ENCODE measurements at regions not wholly inside any gene's neighbourhood (a gene's known extent, or its start where the extent isn't known, plus 50 kb on each side); places are given as distances from the start of the nearest gene placed in this dataset.

- TF ChIP-seq NONO (IDR thresholded peaks at IDR 0.05) = no peak
- peak; percentile 57 for TF ChIP-seq NONO (CRISPR knock-in tag; conservative IDR thresholded peaks at IDR 0.05)
- no peak for TF ChIP-seq AHDC1 (CRISPR knock-in tag; IDR thresholded peaks at IDR 0.05; ENCODE audit: borderline replicate concordance)
- peak; percentile 71; the same call in 1 of the 2 replicates for TF ChIP-seq ZNF430 (CRISPR knock-in tag; IDR thresholded peaks at IDR 0.05)
- TF ChIP-seq IKZF1 (IDR thresholded peaks at IDR 0.05) = no peak
Measured at GRCh38 chr6:27838058-27838944, 73.9 kb downstream of the OR2B2 start (continued).

GRCh38 chr6:27837625-27838057, 74.6 kb downstream of the OR2B2 start:
- no TSS peak for BruUV-seq (replicated peaks)
- ChIA-PET POLR2A (interaction anchor here (0.5 to 6.7 kb wide), 40 partner anchors 9 to 1811 kb away, joined by 3 to 323 read pairs (median 7); partner anchors contain the start of genes TRIM27, ZKSCAN8, ZNF184 and ZSCAN31), CTCF (ENCODE audit: low intra/inter-chr PET ratio, low total read pairs) (no interaction called here)
- DNase-seq (ENCODE audit: low spot score) = no peak
- Histone ChIP-seq H2AFZ (ENCODE audit: low read length) (no peak overlapping the region), H4K20me1 (ENCODE audit: insufficient read depth, low read length) (no peaks in the 10 kb centered on the region), H3K36me3 (replicated peaks in 1 of 2; ENCODE audit: control insufficient read depth in 1 of 2, insufficient read depth in 2 of 2, low read length in 2 of 2) (peaks cover 0 to 2% of the 10 kb centered on the region in 2 experiments; a peak in 1 of 5 replicates), H3K4me2 (ENCODE audit: low read depth, low read length) (peak overlapping the region; percentile 100), H3K27me3 (ENCODE audit: control insufficient read depth in 1 of 2, insufficient read depth in 2 of 2, low read length in 2 of 2) (no peaks in the 10 kb centered on the region; a peak in 1 of 5 replicates), H3K27ac (ENCODE audit: extremely low read length, insufficient read depth, low read length) (peak overlapping the region; percentile 92), H3K4me1 (ENCODE audit: insufficient read depth, low read length) (peaks cover 34% of the 10 kb centered on the region), H3K9me3 (ENCODE audit: low read length) (no peaks in the 10 kb centered on the region), H3K9ac (ENCODE audit: insufficient read depth, low read depth, low read length) (peak overlapping the region; percentile 93), H3K79me2 (ENCODE audit: insufficient read depth, low read length) (peaks cover 30% of the 10 kb centered on the region), H3K4me3 (replicated peaks in 1 of 3; ENCODE audit: insufficient read depth in 1 of 3, low read depth in 2 of 3, low read length in 3 of 3) (peak overlapping the region; percentile 78 to 83 (median 79))
- no peak for FAIRE-seq
- ATAC-seq = peak; percentile 4
- WGBS (ENCODE audit: low lambda C conversion rate) = under 1% methylated on average over 10 of the region's 11 CpGs
- intact Hi-C loops (cut with micrococcal nuclease; ENCODE audit: unreplicated experiment) = loop anchor here (1.0 to 10.0 kb wide), 4 partner anchors 27 to 1715 kb away; a partner anchor contains a TSS
- in situ Hi-C loops (cut with HindIII; ENCODE audit: extremely low pct_ligation_motif_present, low pct_unique_long_range_greater_than_20kb) = loop anchor here (5.0 to 10.0 kb wide), 2 partner anchors 55 to 1633 kb away; a partner anchor contains a TSS
- TF ChIP-seq ZEB1 (IDR thresholded peaks at IDR 0.05; ENCODE audit: insufficient replicate concordance, low read depth) (peak; percentile 79), SP140L (CRISPR knock-in tag; IDR thresholded peaks at IDR 0.05; ENCODE audit: borderline replicate concordance) (no peak), ZNF589 (CRISPR knock-in tag; conservative IDR thresholded peaks at IDR 0.05) (0 out of 2 replicates have a peak, but pooled peaks have one; percentile 22), SUZ12 (IDR thresholded peaks at IDR 0.05; ENCODE audit: low read depth, low read length) (no peak), NFIC (IDR thresholded peaks at IDR 0.05; ENCODE audit: low read length) (peak; percentile 27; the same call in 1 of the 2 replicates), SNRNP70 (IDR thresholded peaks at IDR 0.05; ENCODE audit: low read depth, low read length) (no peak), E2F5 (CRISPR knock-in tag; conservative IDR thresholded peaks at IDR 0.05) (no peak), ZNF629 (CRISPR knock-in tag; conservative IDR thresholded peaks at IDR 0.05) (no peak), ZIK1 (CRISPR knock-in tag; IDR thresholded peaks at IDR 0.05; ENCODE audit: borderline replicate concordance, low read depth) (no peak), PRPF4 (IDR thresholded peaks at IDR 0.05; ENCODE audit: low read depth, low read length, poor library complexity, severe bottlenecking) (no peak)

Data from HepG2 (cell line).